Right lobe of liver (tissue), 4 donors: ENCODE measurements at regions not wholly inside any gene's neighbourhood (a gene's known extent, or its start where the extent isn't known, plus 50 kb on each side); places are given as distances from the start of the nearest gene placed in this dataset.

Source experiments
- CTCF ChIP-seq, 4 donors: fragments of 200-600 bp in 3 of 4; fragments of 450-650 bp in 1 of 4; IDR thresholded peaks; one replicate each; pipeline versions ENCODE4 v1.5.1 to v1.8.0; 2016 to 2022; ENCODE audit warnings: antibody characterized with exemption in 4 of 4, mild to moderate bottlenecking in 2 of 4
- POLR2A ChIP-seq: fragments of 450-650 bp; IDR thresholded peaks from one replicate; pipeline ENCODE4 v1.6.1; 2017; ENCODE audit warnings: antibody characterized with exemption, mild to moderate bottlenecking
- donor health status: DM: no; HTN: no; CAD: no.
- donor health status: DM: no; HTN: no; CAD: no.
- donor health status: DM: no; HTN: yes; CAD: no.

GRCh38 chr16:47965439-47965838 lies 190.4 kb downstream of the ABCC12 start:
- TF ChIP-seq CTCF (IDR thresholded peaks at IDR 0.05), result no peak
- no peak for TF ChIP-seq POLR2A
